ENCODE measurements at regions not wholly inside any gene's neighbourhood (a gene's known extent, or its start where the extent isn't known, plus 50 kb on each side); places are given as distances from the start of the nearest gene placed in this dataset.

DNA sequence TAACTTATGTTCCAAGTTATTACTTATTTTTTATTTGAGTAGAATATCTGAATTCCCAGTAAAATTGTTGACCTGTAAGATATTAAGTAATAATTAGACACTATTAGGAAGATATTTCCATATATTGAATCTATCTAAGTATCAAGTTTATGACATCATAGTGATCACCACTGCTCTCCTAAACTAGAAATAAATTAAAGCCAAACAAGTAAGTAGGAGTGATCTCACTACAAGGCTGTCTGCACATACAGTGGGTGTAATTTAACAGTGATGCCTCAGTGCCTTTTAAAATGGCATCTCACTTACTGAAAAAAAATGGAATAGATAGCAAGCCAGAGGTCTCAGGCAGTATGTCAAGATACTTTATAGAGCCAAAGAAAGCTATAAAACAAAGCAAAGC, 789.6 kb downstream of the KCTD16 start:
- no peak for TF ChIP-seq CTCF (optimal IDR thresholded peaks at IDR 0.05 in 1 of 3, IDR thresholded peaks at IDR 0.05 in 1 of 3, conservative IDR thresholded peaks at IDR 0.05 in 1 of 3; ENCODE audit: extremely low read depth in 1 of 3, insufficient read depth in 2 of 3, low read length in 3 of 3)
- TF ChIP-seq EZH2 (IDR thresholded peaks at IDR 0.05; ENCODE audit: low read length), result no peak

Measured in keratinocyte (primary cell).